ENCODE measurements at regions not wholly inside any gene's neighbourhood (a gene's known extent, or its start where the extent isn't known, plus 50 kb on each side); places are given as distances from the start of the nearest gene placed in this dataset.

DNA sequence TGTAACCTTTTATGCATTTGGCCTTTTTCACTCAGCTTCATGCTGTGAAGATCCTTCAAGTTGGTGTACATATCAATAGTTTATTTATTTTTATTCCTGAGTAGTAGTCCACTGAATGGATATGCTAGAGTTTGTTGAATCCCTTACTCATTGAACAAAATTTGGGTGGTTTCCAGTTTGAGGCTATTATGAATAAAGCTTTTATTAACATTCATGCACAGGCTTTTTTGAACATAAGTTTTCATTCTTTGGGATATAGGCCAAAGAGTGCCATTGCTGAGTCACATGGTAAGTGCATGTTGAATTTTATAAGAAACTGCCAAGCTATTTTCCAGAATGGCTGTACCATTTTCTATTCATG lies 59.5 kb upstream of the CAPRIN2 start:
- no TSS peak for BruUV-seq (replicated peaks)
- H3K27ac Mint-ChIP-seq (ENCODE audit: unreplicated experiment): no peak overlapping the region
- TF ChIP-seq CTCF (IDR thresholded peaks at IDR 0.05; ENCODE audit: unreplicated experiment): no peak
- H3K4me1 Mint-ChIP-seq (ENCODE audit: low read depth, unreplicated experiment): no peaks in the 10 kb centered on the region
- no peak overlapping the region for H3K4me3 Mint-ChIP-seq (ENCODE audit: low read depth, unreplicated experiment)
- CTCF ChIA-PET: no interaction called here
- DNase-seq: no peak
- H3K9me3 Mint-ChIP-seq (ENCODE audit: low read depth, unreplicated experiment): no peaks in the 10 kb centered on the region
- intact Hi-C loops (cut with micrococcal nuclease; ENCODE audit: unreplicated experiment): no loop called here
- H3K27me3 Mint-ChIP-seq (ENCODE audit: unreplicated experiment): no peaks in the 10 kb centered on the region
- H3K36me3 Mint-ChIP-seq (ENCODE audit: insufficient read depth, unreplicated experiment): no peaks in the 10 kb centered on the region

DNA sequence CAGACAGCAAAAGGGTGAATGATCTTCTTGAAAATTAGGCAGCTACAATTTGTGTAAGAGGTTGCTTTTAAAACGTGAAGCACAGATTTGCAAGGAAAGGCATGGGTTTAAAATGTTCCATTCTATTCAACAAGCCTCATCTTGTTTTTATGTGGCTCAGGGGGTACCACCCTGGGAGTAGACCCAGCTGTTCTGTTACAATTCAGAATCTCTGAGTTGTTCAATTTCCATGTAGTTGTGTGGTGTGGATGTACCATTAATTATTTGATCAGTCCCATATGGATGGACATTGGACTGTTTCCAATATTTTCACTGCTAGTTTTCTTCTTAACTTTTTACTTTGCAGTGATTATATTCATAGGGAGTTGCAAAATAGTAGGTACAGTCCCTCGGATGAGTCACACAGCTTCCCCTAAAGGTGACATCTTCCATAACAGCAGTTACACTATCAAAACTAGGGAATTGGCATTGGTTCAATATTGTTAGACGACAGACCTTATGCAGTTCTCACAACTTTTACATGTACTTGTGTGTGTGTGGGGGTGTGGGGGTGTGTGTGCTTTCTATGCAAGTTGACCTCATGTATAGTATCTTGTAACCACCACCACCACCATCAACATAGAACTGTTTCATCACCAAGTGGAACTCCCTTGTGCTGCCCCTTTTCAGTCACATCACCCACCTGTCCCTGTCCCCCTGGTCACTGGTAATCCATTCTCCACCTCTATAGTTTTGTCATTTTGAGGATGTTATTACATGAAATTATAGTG lies 59.0 kb upstream of the CAPRIN2 start:
- BruUV-seq (replicated peaks): no TSS peak
- Mint-ChIP-seq H3K36me3 (ENCODE audit: insufficient read depth, unreplicated experiment) (no peaks in the 10 kb centered on the region), H3K4me1 (ENCODE audit: low read depth, unreplicated experiment) (no peaks in the 10 kb centered on the region), H3K4me3 (ENCODE audit: low read depth, unreplicated experiment) (no peak overlapping the region), H3K27ac (ENCODE audit: unreplicated experiment) (no peak overlapping the region), H3K27me3 (ENCODE audit: unreplicated experiment) (no peaks in the 10 kb centered on the region), H3K9me3 (ENCODE audit: low read depth, unreplicated experiment) (no peaks in the 10 kb centered on the region)
- CTCF ChIA-PET: interaction anchor here (0.6 kb wide), 2 partner anchors 373 to 748 kb away, joined by 5 to 9 read pairs; no protein-coding TSS in a partner anchor
- no peak for TF ChIP-seq CTCF (IDR thresholded peaks at IDR 0.05; ENCODE audit: unreplicated experiment)
- intact Hi-C loops (cut with micrococcal nuclease; ENCODE audit: unreplicated experiment): no loop called here
- DNase-seq: no peak

- H3K36me3 Mint-ChIP-seq (ENCODE audit: insufficient read depth, unreplicated experiment): no peaks in the 10 kb centered on the region
- DNase-seq: no peak
- no TSS peak for BruUV-seq (replicated peaks)
- H3K4me1 Mint-ChIP-seq (ENCODE audit: low read depth, unreplicated experiment): no peaks in the 10 kb centered on the region
- intact Hi-C loops (cut with micrococcal nuclease; ENCODE audit: unreplicated experiment): no loop called here
- no peak for TF ChIP-seq CTCF (IDR thresholded peaks at IDR 0.05; ENCODE audit: unreplicated experiment)
- H3K9me3 Mint-ChIP-seq (ENCODE audit: low read depth, unreplicated experiment): no peaks in the 10 kb centered on the region
- H3K4me3 Mint-ChIP-seq (ENCODE audit: low read depth, unreplicated experiment): no peak overlapping the region
- no peak overlapping the region for H3K27ac Mint-ChIP-seq (ENCODE audit: unreplicated experiment)
- CTCF ChIA-PET: no interaction called here
- no peaks in the 10 kb centered on the region for H3K27me3 Mint-ChIP-seq (ENCODE audit: unreplicated experiment)
Observed at GRCh38 chr12:30811966-30812365, 57.2 kb upstream of the CAPRIN2 start.

- no peak for TF ChIP-seq CTCF (IDR thresholded peaks at IDR 0.05; ENCODE audit: unreplicated experiment)
- no peak overlapping the region for H3K27ac Mint-ChIP-seq (ENCODE audit: unreplicated experiment)
- no TSS peak for BruUV-seq (replicated peaks)
- no peak overlapping the region for H3K4me3 Mint-ChIP-seq (ENCODE audit: low read depth, unreplicated experiment)
- no peaks in the 10 kb centered on the region for H3K9me3 Mint-ChIP-seq (ENCODE audit: low read depth, unreplicated experiment)
- no peaks in the 10 kb centered on the region for H3K36me3 Mint-ChIP-seq (ENCODE audit: insufficient read depth, unreplicated experiment)
- peaks cover 8% of the 10 kb centered on the region for H3K4me1 Mint-ChIP-seq (ENCODE audit: low read depth, unreplicated experiment)
- no peaks in the 10 kb centered on the region for H3K27me3 Mint-ChIP-seq (ENCODE audit: unreplicated experiment)
- no peak for DNase-seq
- CTCF ChIA-PET: no interaction called here
- intact Hi-C loops (cut with micrococcal nuclease; ENCODE audit: unreplicated experiment): no loop called here
Observed at GRCh38 chr12:30810918-30811317, 56.2 kb upstream of the CAPRIN2 start.
